GM12878 (cell line): ENCODE measurements at regions not wholly inside any gene's neighbourhood (a gene's known extent, or its start where the extent isn't known, plus 50 kb on each side); places are given as distances from the start of the nearest gene placed in this dataset.
A peak's percentile ranks its signal among the peaks of the same experiment; 100 is the strongest.

Source experiments
- ATAC-seq: fragments of 200-7000 bp; cut with Tn5 transposase; 3 replicates; pipeline ENCODE4 v1.9.1; 2020; ENCODE audit warnings: mild to moderate bottlenecking, moderate library complexity
- BruUV-seq: library from RNA; stranded (reverse); fragments of 400-500 nt; replicated peaks from 2 replicates; lab custom pipeline; 2021; lab: Mats Ljungman, UMichigan
- CTCF ChIA-PET: fragments of 300-600 bp; sonication (Branson Sonifier 250); formaldehyde crosslinking; extraction: SDS; loops from one replicate; lab custom pipeline; 2021; ENCODE audit warnings: inconsistent platforms; lab: Yijun Ruan, JAX
- POLR2A ChIA-PET: fragments of 350-600 bp; formaldehyde crosslinking; extraction: SDS; loops from one replicate; lab custom pipeline; 2021; ENCODE audit warnings: inconsistent platforms; lab: Charles Lee
- RAD21 ChIA-PET: fragments of 300-600 bp; sonication (Branson Sonifier 250); formaldehyde crosslinking; loops from one replicate; lab custom pipeline; 2023; ENCODE audit warnings: antibody characterized with exemption; ENCODE audit not compliant: unreplicated experiment; lab: Charles Lee
- SMC1A ChIA-PET: fragments of 300-600 bp; sonication (Branson Sonifier 250); formaldehyde crosslinking; loops from one replicate; lab custom pipeline; 2023; ENCODE audit not compliant: unreplicated experiment, uncharacterized antibody; lab: Charles Lee
- DNase-seq: peaks from one replicate; pipeline ENCODE4 v3.0.0-alpha.2; 2011; ENCODE audit warnings: low read depth, low spot score
- FAIRE-seq: peaks from 3 replicates; lab custom pipeline; 2011; peaks lifted over from hg19 to GRCh38; lab: Jason Lieb, UNC
- H2AFZ ChIP-seq: 2 replicates; pipeline ENCODE4 v1.6.0; 2011; ENCODE audit warnings: low read depth, low read length, control low read depth; ENCODE audit not compliant: control insufficient read depth
- H3K27ac ChIP-seq: 2 replicates; pipeline ENCODE4 v1.5.1; 2011; ENCODE audit warnings: control low read depth; ENCODE audit not compliant: control insufficient read depth, insufficient read depth
- H3K27me3 ChIP-seq, 2 experiments: replicated peaks in 1 of 2; 2 replicates each; pipeline versions ENCODE4 v1.6.0 to v1.6.1; 2011; ENCODE audit warnings: low read length in 1 of 2; ENCODE audit not compliant: control insufficient read depth in 2 of 2, insufficient read depth in 2 of 2
- H3K36me3 ChIP-seq, 2 experiments: 2 replicates each; pipeline ENCODE4 v1.5.1; 2011; ENCODE audit warnings: low read length in 1 of 2; ENCODE audit not compliant: control insufficient read depth in 2 of 2, insufficient read depth in 2 of 2
- H3K4me1 ChIP-seq: 2 replicates; pipeline ENCODE4 v1.6.1; 2011; ENCODE audit warnings: mild to moderate bottlenecking, low read length, moderate library complexity, mixed read lengths; ENCODE audit not compliant: control insufficient read depth, insufficient read depth
- H3K4me2 ChIP-seq: 2 replicates; pipeline ENCODE4 v1.6.0; 2011; ENCODE audit warnings: control low read depth; ENCODE audit not compliant: control insufficient read depth, insufficient read depth
- H3K4me3 ChIP-seq: fragments of 200-600 bp; sonication (generic); 2 replicates; pipeline ENCODE4 v1.5.1; 2016
- H3K79me2 ChIP-seq: 2 replicates; pipeline ENCODE4 v1.6.0; 2011; ENCODE audit warnings: low read length; ENCODE audit not compliant: control insufficient read depth, insufficient read depth
- H3K9ac ChIP-seq: 2 replicates; pipeline ENCODE4 v1.8.0; 2011; ENCODE audit warnings: low read length, control low read depth, mixed read lengths; ENCODE audit not compliant: control insufficient read depth, insufficient read depth
- H3K9me3 ChIP-seq: replicated peaks from 3 replicates; pipeline ENCODE4 v1.5.1; 2011; ENCODE audit warnings: mild to moderate bottlenecking, low read length; ENCODE audit not compliant: control insufficient read depth, insufficient read depth
- H4K20me1 ChIP-seq: 2 replicates; pipeline ENCODE4 v1.6.0; 2011; ENCODE audit not compliant: control insufficient read depth, insufficient read depth
- ATF2 ChIP-seq: IDR thresholded peaks from 2 replicates; pipeline ENCODE4 v1.6.1; 2012; ENCODE audit warnings: low read length, inconsistent platforms
- CHD4 ChIP-seq: fragments of 200-600 bp; sonication (generic); IDR thresholded peaks from 2 replicates; pipeline ENCODE4 v1.6.1; 2016; ENCODE audit warnings: mild to moderate bottlenecking
- E4F1 ChIP-seq: fragments of 450-650 bp; IDR thresholded peaks from 2 replicates; pipeline ENCODE4 v1.6.1; 2018; ENCODE audit warnings: borderline replicate concordance, mild to moderate bottlenecking; ENCODE audit not compliant: partially characterized antibody
- HDAC6 ChIP-seq: fragments of 200-600 bp; sonication (generic); IDR thresholded peaks from one replicate; pipeline ENCODE4 v1.8.0; 2017; ENCODE audit warnings: antibody characterized with exemption; ENCODE audit not compliant: unreplicated experiment
- KDM1A ChIP-seq: fragments of 200-600 bp; sonication (generic); IDR thresholded peaks from 2 replicates; pipeline ENCODE4 v1.6.1; 2016; ENCODE audit warnings: borderline replicate concordance
- MAX ChIP-seq: IDR thresholded peaks from 2 replicates; pipeline ENCODE4 v1.6.1; 2012; ENCODE audit warnings: low read depth, low read length, improper control_type of control experiment
- POU2F2 ChIP-seq: IDR thresholded peaks from 3 replicates; pipeline ENCODE4 v1.6.1; 2011; ENCODE audit warnings: low read depth, mild to moderate bottlenecking, low read length, borderline replicate concordance
- RB1 ChIP-seq: fragments of 450-650 bp; formaldehyde crosslinking; IDR thresholded peaks from 2 replicates; pipeline ENCODE4 v1.6.1; 2017; ENCODE audit warnings: mild to moderate bottlenecking, borderline replicate concordance
- RCOR1 ChIP-seq: conservative IDR thresholded peaks from 2 replicates; pipeline ENCODE4 v1.6.1; 2012; ENCODE audit warnings: low read depth, low read length, improper control_type of control experiment
- SREBF1 ChIP-seq: IDR thresholded peaks from 2 replicates; pipeline ENCODE4 v1.6.1; 2012; ENCODE audit warnings: mild to moderate bottlenecking, low read length
- TCF7 ChIP-seq: IDR thresholded peaks from 2 replicates; pipeline ENCODE4 v1.6.1; 2014; ENCODE audit warnings: antibody characterized with exemption, borderline replicate concordance
- WRNIP1 ChIP-seq: IDR thresholded peaks from 2 replicates; pipeline ENCODE4 v1.6.1; 2011; ENCODE audit warnings: low read depth, low read length, improper control_type of control experiment, borderline replicate concordance
- WGBS: methylation state at CpG from one replicate; pipeline ENCODE4 v1.1.6; 2016; ENCODE audit warnings: low lambda C conversion rate; ENCODE audit not compliant: insufficient replicate concordance, insufficient coverage; ENCODE audit errors: missing lambda C conversion rate; 5-methylcytosine and 5-hydroxymethylcytosine counted together
- in situ Hi-C: fragments of 300-500 bp; cut with MboI; formaldehyde crosslinking; loops from 9 replicates; pipeline ENCODE4 v1.14.3; 2018; ENCODE audit warnings: mixed read lengths
- intact Hi-C: fragments of 100-400 bp; cut with micrococcal nuclease; formaldehyde crosslinking; loops from one replicate; pipeline ENCODE4 v1.14.2; 2022; ENCODE audit not compliant: unreplicated experiment

- RAD21 ChIA-PET = interaction anchor here (0.8 to 1.7 kb wide), 2 partner anchors 11 to 77 kb away, joined by 3 to 5 read pairs; no protein-coding TSS in a partner anchor
- TF ChIP-seq MAX (no peak), WRNIP1 (no peak), RCOR1 (no peak), E4F1 (no peak), SREBF1 (no peak), RB1 (no peak), TCF7 (no peak), KDM1A (no peak), ATF2 (no peak), CHD4 (no peak), HDAC6 (no peak), POU2F2 (no peak)
- CTCF ChIA-PET = interaction anchor here (0.8 to 1.5 kb wide), 6 partner anchors 8 to 262 kb away, joined by 3 to 5 read pairs (median 3); no protein-coding TSS in a partner anchor
Measured at GRCh38 chr10:90988802-90989201, 67.9 kb upstream of the ANKRD1 start.

More at GRCh38 chr10:90988802-90989201, 67.9 kb upstream of the ANKRD1 start:
- intact Hi-C loops = no loop called here
- H3K4me2 ChIP-seq = no peak overlapping the region
- no peak for FAIRE-seq
- ATAC-seq = no peak
- no peaks in the 10 kb centered on the region for H3K27me3 ChIP-seq
- H4K20me1 ChIP-seq = no peaks in the 10 kb centered on the region
- no peaks in the 10 kb centered on the region for H3K9me3 ChIP-seq
- POLR2A ChIA-PET = interaction anchor here (1.1 kb wide), 1 partner anchor 24 kb away, joined by 4 read pairs; no protein-coding TSS in a partner anchor
- no peak for DNase-seq
- peak overlapping the region; percentile 55 for H2AFZ ChIP-seq
- WGBS = 12% methylated on average over 5 of the region's 5 CpGs
- no peak overlapping the region for H3K27ac ChIP-seq
- SMC1A ChIA-PET = interaction anchor here (0.6 to 3.9 kb wide), 6 partner anchors 10 to 1685 kb away, joined by 3 to 36 read pairs (median 10); no protein-coding TSS in a partner anchor
- BruUV-seq = no TSS peak
- in situ Hi-C loops = no loop called here
- H3K9ac ChIP-seq = no peak overlapping the region
- H3K4me3 ChIP-seq = no peak overlapping the region
- no peaks in the 10 kb centered on the region for H3K79me2 ChIP-seq
- H3K36me3 ChIP-seq = no peaks in the 10 kb centered on the region
- peaks cover 9% of the 10 kb centered on the region for H3K4me1 ChIP-seq
